NB4 (cell line): ENCODE measurements at regions not wholly inside any gene's neighbourhood (a gene's known extent, or its start where the extent isn't known, plus 50 kb on each side); places are given as distances from the start of the nearest gene placed in this dataset.

Experiments used
- CTCF ChIP-seq: IDR thresholded peaks from one replicate; pipeline ENCODE4 v1.5.1; 2012; ENCODE audit warnings: low read depth, low read length
- MYC ChIP-seq: IDR thresholded peaks from 2 replicates; pipeline ENCODE4 v1.6.1; 2011; ENCODE audit warnings: low read depth, low read length
- POLR2A ChIP-seq: IDR thresholded peaks from 2 replicates; pipeline ENCODE4 v1.6.1; 2011; ENCODE audit warnings: mild to moderate bottlenecking; ENCODE audit not compliant: insufficient read length; ENCODE audit errors: extremely low read depth

- no peak for TF ChIP-seq CTCF
- no peak for TF ChIP-seq POLR2A
- TF ChIP-seq MYC: no peak
Measured at GRCh38 chr20:60202046-60202445, 243.8 kb downstream of the CDH26 start.
